ENCODE measurements at regions not wholly inside any gene's neighbourhood (a gene's known extent, or its start where the extent isn't known, plus 50 kb on each side); places are given as distances from the start of the nearest gene placed in this dataset.

GRCh38 chr18:60675801-60676200, 303.2 kb upstream of the MC4R start:
- no peaks in the 10 kb centered on the region for H3K4me1 Mint-ChIP-seq (ENCODE audit: low read depth)
- no peak overlapping the region for H3K4me3 Mint-ChIP-seq
- no peak overlapping the region for H3K27ac Mint-ChIP-seq
- no peaks in the 10 kb centered on the region for H3K36me3 Mint-ChIP-seq (ENCODE audit: insufficient read depth in 2 of 2)
- ATAC-seq (replicated peaks in 1 of 2), result no peak
- no peaks in the 10 kb centered on the region for H3K9me3 Mint-ChIP-seq
- no peak for DNase-seq
- H3K27me3 Mint-ChIP-seq (ENCODE audit: low read depth), result no peaks in the 10 kb centered on the region

- ATAC-seq (replicated peaks in 1 of 2), result no peak
- H3K27ac Mint-ChIP-seq, result no peak overlapping the region
Measured at GRCh38 chr18:60676815-60677214, 304.2 kb upstream of the MC4R start.

GRCh38 chr18:60684843-60685513, 312.4 kb upstream of the MC4R start:
- no peak overlapping the region for H3K27ac Mint-ChIP-seq
- peaks cover 0 to 3% of the 10 kb centered on the region in 2 donors for H3K9me3 Mint-ChIP-seq
- H3K36me3 Mint-ChIP-seq (ENCODE audit: insufficient read depth in 2 of 2), result no peaks in the 10 kb centered on the region
- ATAC-seq (replicated peaks in 1 of 2) (no peak), DNase-seq (no peak)
- no peak overlapping the region for H3K4me3 Mint-ChIP-seq
- H3K27me3 Mint-ChIP-seq (ENCODE audit: low read depth), result no peaks in the 10 kb centered on the region
- no peaks in the 10 kb centered on the region for H3K4me1 Mint-ChIP-seq (ENCODE audit: low read depth)

More at GRCh38 chr18:60676815-60677214, 304.2 kb upstream of the MC4R start:
- Mint-ChIP-seq H3K36me3 (ENCODE audit: insufficient read depth in 2 of 2) (no peaks in the 10 kb centered on the region), H3K4me1 (ENCODE audit: low read depth) (no peaks in the 10 kb centered on the region), H3K9me3 (no peaks in the 10 kb centered on the region), H3K4me3 (no peak overlapping the region), H3K27me3 (ENCODE audit: low read depth) (no peaks in the 10 kb centered on the region)
- DNase-seq, result no peak

- no peaks in the 10 kb centered on the region for H3K27me3 Mint-ChIP-seq (ENCODE audit: low read depth)
- no peak overlapping the region for H3K27ac Mint-ChIP-seq
- H3K4me3 Mint-ChIP-seq, result no peak overlapping the region
- DNase-seq, result no peak
- ATAC-seq (replicated peaks in 1 of 2), result no peak
- peaks cover 0 to 3% of the 10 kb centered on the region in 2 donors for H3K9me3 Mint-ChIP-seq
- H3K4me1 Mint-ChIP-seq (ENCODE audit: low read depth), result no peaks in the 10 kb centered on the region
- H3K36me3 Mint-ChIP-seq (ENCODE audit: insufficient read depth in 2 of 2), result no peaks in the 10 kb centered on the region
Measured at GRCh38 chr18:60686142-60686541, 313.6 kb upstream of the MC4R start.

- Mint-ChIP-seq H3K4me3 (no peak overlapping the region), H3K27ac (no peak overlapping the region), H3K4me1 (ENCODE audit: low read depth) (no peaks in the 10 kb centered on the region), H3K27me3 (ENCODE audit: low read depth) (no peaks in the 10 kb centered on the region), H3K9me3 (no peaks in the 10 kb centered on the region), H3K36me3 (ENCODE audit: insufficient read depth in 2 of 2) (no peaks in the 10 kb centered on the region)
- DNase-seq (no peak), ATAC-seq (replicated peaks in 1 of 2) (no peak)
Measured at GRCh38 chr18:60691061-60691460, 318.5 kb upstream of the MC4R start.

- Mint-ChIP-seq H3K27ac (no peak overlapping the region), H3K9me3 (no peaks in the 10 kb centered on the region), H3K4me1 (ENCODE audit: low read depth) (no peaks in the 10 kb centered on the region), H3K36me3 (ENCODE audit: insufficient read depth in 2 of 2) (no peaks in the 10 kb centered on the region), H3K4me3 (no peak overlapping the region), H3K27me3 (ENCODE audit: low read depth) (no peaks in the 10 kb centered on the region)
- no peak for ATAC-seq (replicated peaks in 1 of 2)
- no peak for DNase-seq
Measured at GRCh38 chr18:60693426-60693825, 320.9 kb upstream of the MC4R start.

GRCh38 chr18:60698901-60699300, 326.3 kb upstream of the MC4R start:
- Mint-ChIP-seq H3K9me3 (no peaks in the 10 kb centered on the region), H3K4me3 (no peak overlapping the region), H3K27me3 (ENCODE audit: low read depth) (no peaks in the 10 kb centered on the region), H3K4me1 (ENCODE audit: low read depth) (no peaks in the 10 kb centered on the region), H3K36me3 (ENCODE audit: insufficient read depth in 2 of 2) (no peaks in the 10 kb centered on the region), H3K27ac (no peak overlapping the region)
- ATAC-seq (replicated peaks in 1 of 2), result no peak
- DNase-seq, result no peak

- H3K36me3 Mint-ChIP-seq (ENCODE audit: insufficient read depth in 2 of 2), result no peaks in the 10 kb centered on the region
- H3K4me3 Mint-ChIP-seq, result no peak overlapping the region
- no peaks in the 10 kb centered on the region for H3K27me3 Mint-ChIP-seq (ENCODE audit: low read depth)
- H3K4me1 Mint-ChIP-seq (ENCODE audit: low read depth), result no peaks in the 10 kb centered on the region
- peaks cover 0 to 5% of the 10 kb centered on the region in 2 donors for H3K9me3 Mint-ChIP-seq
- DNase-seq, result no peak
- no peak for ATAC-seq (replicated peaks in 1 of 2)
- H3K27ac Mint-ChIP-seq, result peak overlapping the region; percentile 58
Measured at GRCh38 chr18:60722742-60723141, 350.2 kb upstream of the MC4R start.

- H3K27me3 Mint-ChIP-seq (ENCODE audit: low read depth), result no peaks in the 10 kb centered on the region
Measured at GRCh38 chr18:60732143-60732542, 359.6 kb upstream of the MC4R start.

GRCh38 chr18:60739212-60739611, 366.6 kb upstream of the MC4R start:
- Mint-ChIP-seq H3K9me3 (peaks cover 0 to 2% of the 10 kb centered on the region in 2 donors), H3K4me3 (no peak overlapping the region), H3K36me3 (ENCODE audit: insufficient read depth in 2 of 2) (no peaks in the 10 kb centered on the region), H3K27me3 (ENCODE audit: low read depth) (no peaks in the 10 kb centered on the region), H3K4me1 (ENCODE audit: low read depth) (no peaks in the 10 kb centered on the region), H3K27ac (no peak overlapping the region)
- ATAC-seq (replicated peaks in 1 of 2), result no peak
- DNase-seq, result no peak

More at GRCh38 chr18:60732143-60732542, 359.6 kb upstream of the MC4R start:
- peaks cover 2 to 7% of the 10 kb centered on the region in 2 donors for H3K9me3 Mint-ChIP-seq
- H3K27ac Mint-ChIP-seq, result no peak overlapping the region
- DNase-seq (no peak), ATAC-seq (replicated peaks in 1 of 2) (no peak)
- H3K4me3 Mint-ChIP-seq, result no peak overlapping the region
- H3K36me3 Mint-ChIP-seq (ENCODE audit: insufficient read depth in 2 of 2), result no peaks in the 10 kb centered on the region
- H3K4me1 Mint-ChIP-seq (ENCODE audit: low read depth), result no peaks in the 10 kb centered on the region

- H3K4me3 Mint-ChIP-seq, result no peak overlapping the region
- DNase-seq (no peak), ATAC-seq (replicated peaks in 1 of 2) (no peak)
- H3K27me3 Mint-ChIP-seq (ENCODE audit: low read depth), result no peaks in the 10 kb centered on the region
- H3K36me3 Mint-ChIP-seq (ENCODE audit: insufficient read depth in 2 of 2), result no peaks in the 10 kb centered on the region
- no peaks in the 10 kb centered on the region for H3K9me3 Mint-ChIP-seq
- H3K4me1 Mint-ChIP-seq (ENCODE audit: low read depth), result no peaks in the 10 kb centered on the region
- H3K27ac Mint-ChIP-seq, result no peak overlapping the region
Measured at GRCh38 chr18:60740313-60740712, 367.7 kb upstream of the MC4R start.

- H3K36me3 Mint-ChIP-seq (ENCODE audit: insufficient read depth in 2 of 2), result no peaks in the 10 kb centered on the region
- ATAC-seq (replicated peaks in 1 of 2), result no peak
Measured at GRCh38 chr18:60746491-60746890, 373.9 kb upstream of the MC4R start.

GRCh38 chr18:60746919-60747318, 374.3 kb upstream of the MC4R start:
- no peaks in the 10 kb centered on the region for H3K36me3 Mint-ChIP-seq (ENCODE audit: insufficient read depth in 2 of 2)
- no peak for DNase-seq
- ATAC-seq (replicated peaks in 1 of 2), result no peak
- no peak overlapping the region for H3K4me3 Mint-ChIP-seq
- peaks cover 0 to 2% of the 10 kb centered on the region in 2 donors for H3K9me3 Mint-ChIP-seq
- no peaks in the 10 kb centered on the region for H3K4me1 Mint-ChIP-seq (ENCODE audit: low read depth)
- H3K27me3 Mint-ChIP-seq (ENCODE audit: low read depth), result no peaks in the 10 kb centered on the region
- H3K27ac Mint-ChIP-seq, result no peak overlapping the region

More at GRCh38 chr18:60746491-60746890, 373.9 kb upstream of the MC4R start:
- Mint-ChIP-seq H3K27ac (no peak overlapping the region), H3K4me3 (no peak overlapping the region), H3K27me3 (ENCODE audit: low read depth) (no peaks in the 10 kb centered on the region), H3K9me3 (peaks cover 0 to 1% of the 10 kb centered on the region in 2 donors), H3K4me1 (ENCODE audit: low read depth) (no peaks in the 10 kb centered on the region)
- DNase-seq, result no peak

GRCh38 chr18:60753753-60754152, 381.2 kb upstream of the MC4R start:
- H3K27ac Mint-ChIP-seq, result no peak overlapping the region
- peaks cover 2 to 3% of the 10 kb centered on the region in 2 donors for H3K9me3 Mint-ChIP-seq
- H3K4me1 Mint-ChIP-seq (ENCODE audit: low read depth), result no peaks in the 10 kb centered on the region
- DNase-seq (no peak), ATAC-seq (replicated peaks in 1 of 2) (no peak)
- no peaks in the 10 kb centered on the region for H3K36me3 Mint-ChIP-seq (ENCODE audit: insufficient read depth in 2 of 2)
- H3K4me3 Mint-ChIP-seq, result no peak overlapping the region
- H3K27me3 Mint-ChIP-seq (ENCODE audit: low read depth), result no peaks in the 10 kb centered on the region

Data from activated T-cell treated with anti-CD3 and anti-CD28 coated beads, Interleukin-2, amount 50 U/mL, for 72 hours (primary cell).